HG03520 (cell line): ENCODE measurements at regions not wholly inside any gene's neighbourhood (a gene's known extent, or its start where the extent isn't known, plus 50 kb on each side); places are given as distances from the start of the nearest gene placed in this dataset.
"Not testable (repeated sequence)": the region's sequence is repeated elsewhere in the genome, so short reads cannot be mapped to it uniquely, and the experiment has no call there.

ENCODE experiments used
- ATAC-seq: cut with Tn5 transposase; IDR thresholded peaks from one replicate; pipeline ENCODE4 v1.9.1; 2021; ENCODE audit warnings: mild to moderate bottlenecking, moderate library complexity; ENCODE audit not compliant: unreplicated experiment

DNA sequence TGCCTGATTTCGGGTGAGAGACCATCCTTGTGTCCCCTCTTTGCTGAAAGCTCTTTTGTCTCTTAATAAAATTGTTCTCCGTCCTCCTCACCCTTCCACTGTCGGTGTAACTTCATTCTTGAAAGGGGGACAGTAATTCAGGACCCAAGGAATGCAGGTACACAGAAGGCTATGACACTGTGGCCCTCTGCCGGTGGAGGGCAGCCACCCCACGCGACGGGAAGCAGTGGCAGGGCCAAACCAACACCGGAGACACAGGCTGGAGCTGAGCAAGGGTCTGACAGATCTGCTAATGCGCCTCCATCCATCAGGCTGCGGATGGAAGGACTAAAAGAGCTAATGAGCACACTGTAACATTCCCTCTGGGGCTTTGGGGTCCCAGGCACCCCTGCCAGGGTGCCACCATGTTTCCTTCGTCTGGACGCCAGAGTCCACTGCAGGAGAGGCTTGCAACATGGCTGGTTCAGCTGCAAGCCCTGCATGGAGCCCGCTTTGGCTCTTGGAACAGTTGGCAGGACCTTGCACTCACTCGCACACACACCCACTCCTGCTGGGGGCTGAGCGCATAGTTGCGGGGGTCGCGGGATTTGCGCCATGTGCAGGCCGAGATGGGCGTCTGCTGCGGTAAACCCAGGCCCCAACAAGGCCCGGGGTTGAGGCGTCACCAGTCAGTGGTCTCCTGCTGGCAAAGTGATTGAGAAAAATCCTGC, 544.1 kb upstream of the CDH7 start:
- no peak for ATAC-seq

GRCh38 chr18:65202091-65202490, 548.7 kb upstream of the CDH7 start:
- ATAC-seq: no peak

DNA sequence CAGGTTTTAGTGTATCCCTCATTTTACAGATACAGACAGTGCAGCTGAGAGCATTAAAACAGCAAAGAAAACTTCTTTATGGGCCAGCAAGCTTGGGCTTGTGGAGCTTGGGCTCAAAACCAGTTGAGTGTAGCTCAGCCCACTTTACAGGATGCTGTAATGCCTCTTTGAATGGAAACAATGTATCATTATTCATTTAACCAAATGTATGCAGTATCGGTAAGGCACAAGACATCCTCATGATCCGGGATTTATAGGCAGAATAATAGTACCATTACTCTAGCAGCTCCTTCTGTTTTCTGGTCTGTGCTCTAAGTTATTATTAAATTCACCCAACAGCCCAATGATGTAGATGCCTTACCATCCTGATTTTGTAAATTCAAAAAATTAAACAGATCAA, 575.1 kb upstream of the CDH7 start:
- no peak for ATAC-seq

GRCh38 chr18:65162086-65162485, 588.7 kb upstream of the CDH7 start:
- not testable (repeated sequence) for ATAC-seq

DNA sequence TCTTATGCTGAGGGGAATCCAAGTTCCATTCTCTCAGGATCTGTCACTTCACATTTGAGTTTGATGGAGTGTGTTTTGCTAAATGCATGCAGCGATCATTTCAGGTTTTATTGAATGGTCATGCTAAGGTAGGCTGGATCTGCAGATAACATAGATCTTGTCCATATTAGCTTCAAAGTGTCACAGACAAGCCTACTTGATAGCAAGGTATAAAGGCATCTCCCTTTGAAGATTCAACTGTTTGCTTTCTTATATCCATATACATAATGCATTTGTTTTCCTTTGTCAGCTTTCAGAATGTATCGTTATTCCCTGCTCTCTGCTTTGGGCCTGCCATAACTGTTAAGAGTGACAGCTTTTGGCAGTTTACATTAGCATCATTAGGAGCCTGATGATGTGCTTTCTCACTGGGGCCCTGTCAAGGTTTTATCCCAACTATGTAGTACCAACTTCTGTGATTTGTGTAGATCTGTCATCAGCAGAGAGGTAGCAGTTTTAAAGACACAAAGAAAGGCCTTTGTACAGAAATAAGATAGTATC, 604.3 kb upstream of the CDH7 start:
- ATAC-seq: no peak

- ATAC-seq: no peak
These were observed 605.5 kb upstream of the CDH7 start for GRCh38 chr18:65145312-65145711.

DNA sequence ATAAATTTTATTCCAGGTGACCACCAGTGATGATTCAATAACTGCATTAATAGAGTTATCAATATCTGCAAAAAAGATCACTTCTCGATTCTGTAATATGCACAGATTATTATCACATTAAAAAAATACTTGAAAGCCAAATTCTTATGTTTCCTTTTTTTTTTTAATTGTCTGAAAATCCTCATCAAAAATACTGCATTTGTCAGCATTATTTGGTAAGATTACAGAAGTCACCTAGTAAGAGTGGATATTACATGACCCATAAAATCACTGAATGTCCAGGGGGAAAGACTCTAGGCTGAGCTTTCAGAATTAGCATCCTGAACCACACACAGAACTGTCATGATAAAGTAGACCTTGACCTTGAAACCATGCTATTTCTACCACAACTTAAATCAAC, 617.2 kb upstream of the CDH7 start:
- ATAC-seq: no peak

DNA sequence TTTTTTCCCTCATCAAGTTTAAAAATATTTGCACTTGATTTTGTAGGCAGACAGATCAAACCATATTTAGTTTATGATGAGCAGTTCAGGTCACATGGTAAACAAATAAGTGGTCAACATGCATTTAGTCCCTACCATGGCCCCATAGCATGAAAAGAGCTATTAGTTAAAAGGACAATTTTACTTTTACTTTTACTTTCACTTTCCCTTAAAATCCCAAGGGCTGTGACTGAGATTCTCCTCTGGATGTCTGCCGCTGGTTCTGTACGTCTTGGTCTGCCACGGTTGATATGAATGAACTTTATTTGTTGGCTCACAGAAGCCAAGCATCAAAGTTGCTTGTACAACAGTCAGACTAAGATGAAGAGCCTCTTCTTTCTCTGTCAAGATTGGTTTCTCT, 626.2 kb upstream of the CDH7 start:
- ATAC-seq: no peak

DNA sequence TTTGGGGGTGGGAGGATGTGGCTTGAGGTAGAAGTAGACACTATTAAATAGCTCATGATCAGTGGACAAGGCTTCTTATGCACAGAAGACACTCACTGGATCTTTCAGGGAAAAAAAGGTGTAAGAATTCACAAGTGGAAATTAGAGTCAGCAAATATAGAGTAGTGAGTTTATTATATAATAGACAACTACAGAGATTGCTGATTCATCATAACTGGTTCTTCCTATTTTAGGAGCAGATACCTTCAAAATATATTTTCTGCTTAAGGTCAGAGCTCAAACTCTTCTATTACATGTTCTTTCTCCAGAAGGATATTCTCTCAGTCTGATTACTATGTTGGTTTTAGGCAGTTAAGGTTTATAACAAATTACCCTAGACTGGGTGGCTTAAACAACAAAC, 646.9 kb upstream of the CDH7 start:
- no peak for ATAC-seq

DNA sequence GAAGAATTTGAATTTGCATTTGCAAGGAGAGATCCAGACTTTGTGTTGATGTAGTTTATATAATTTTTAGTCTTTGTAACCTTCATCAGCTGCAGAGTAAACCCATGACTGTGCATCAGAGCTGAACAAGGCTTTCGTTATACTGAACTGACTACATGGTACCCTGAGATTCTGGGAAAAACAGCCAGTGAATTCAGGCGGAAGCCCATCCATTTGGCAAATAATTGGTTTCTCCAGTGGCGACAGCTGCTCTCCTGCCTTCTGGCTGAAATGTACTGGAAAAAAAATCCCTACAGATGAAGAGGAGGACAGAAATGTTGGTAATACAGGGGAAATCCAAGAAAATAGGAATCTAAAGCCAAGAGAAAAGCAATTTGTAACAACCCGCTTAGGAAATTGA, 657.5 kb upstream of the CDH7 start:
- no peak for ATAC-seq

- no peak for ATAC-seq
These were observed 659.0 kb upstream of the CDH7 start for GRCh38 chr18:65091744-65092329.

GRCh38 chr18:65082907-65083306, 667.9 kb upstream of the CDH7 start:
- no peak for ATAC-seq

- no peak for ATAC-seq
These were observed 669.0 kb upstream of the CDH7 start for GRCh38 chr18:65081786-65082185.

GRCh38 chr18:65073060-65073550, 677.7 kb upstream of the CDH7 start:
- ATAC-seq: no peak

DNA sequence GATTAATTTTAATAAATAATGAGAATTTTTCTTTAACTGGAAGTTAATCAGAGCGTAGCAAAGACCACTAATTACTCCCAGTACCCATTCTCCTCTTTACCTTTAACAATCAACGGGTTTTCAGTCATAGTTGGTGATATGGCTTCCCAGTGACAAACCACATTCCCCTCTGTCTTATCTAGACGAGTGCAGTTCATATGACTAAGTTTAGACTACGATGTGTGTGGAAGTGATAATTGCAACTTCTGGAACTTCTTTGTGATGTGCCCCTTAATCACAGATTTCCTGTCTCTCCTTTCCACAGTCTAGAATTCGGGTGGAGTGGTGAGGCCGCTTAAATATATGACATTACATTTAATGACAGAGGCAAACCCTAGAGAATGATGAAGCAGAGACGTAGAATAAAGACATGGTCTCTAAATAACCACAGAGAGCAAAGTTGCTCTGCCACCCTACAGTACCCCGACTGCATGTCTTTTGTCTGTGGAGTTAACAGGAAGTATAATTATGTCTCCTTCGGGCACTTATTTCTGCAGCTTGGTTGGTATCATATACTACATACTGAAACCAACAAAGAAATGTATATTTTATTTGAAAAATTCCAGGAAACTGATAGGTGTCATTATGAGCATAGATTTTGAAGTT, 693.3 kb upstream of the CDH7 start:
- no peak for ATAC-seq

- ATAC-seq: no peak
These were observed 694.2 kb upstream of the CDH7 start for GRCh38 chr18:65056575-65056974.

DNA sequence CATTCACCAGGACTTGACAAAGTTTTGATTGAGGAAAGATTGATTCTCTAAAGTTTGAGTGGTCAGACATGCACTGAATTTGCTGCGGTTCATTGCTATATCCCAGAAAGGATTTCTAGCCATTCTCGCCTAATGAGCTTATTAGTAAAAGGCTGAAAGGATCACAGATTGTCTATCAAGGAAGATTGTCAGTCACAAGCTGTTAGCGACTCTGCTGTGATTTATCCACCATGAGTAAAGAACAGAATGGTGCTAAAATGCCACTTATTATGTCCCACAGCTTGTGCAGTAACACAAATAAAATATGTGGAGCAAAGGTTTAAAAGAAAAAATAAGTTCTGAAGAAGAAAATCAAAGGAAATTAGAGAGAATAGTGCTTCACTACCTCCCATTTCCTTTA, 701.2 kb upstream of the CDH7 start:
- no peak for ATAC-seq

DNA sequence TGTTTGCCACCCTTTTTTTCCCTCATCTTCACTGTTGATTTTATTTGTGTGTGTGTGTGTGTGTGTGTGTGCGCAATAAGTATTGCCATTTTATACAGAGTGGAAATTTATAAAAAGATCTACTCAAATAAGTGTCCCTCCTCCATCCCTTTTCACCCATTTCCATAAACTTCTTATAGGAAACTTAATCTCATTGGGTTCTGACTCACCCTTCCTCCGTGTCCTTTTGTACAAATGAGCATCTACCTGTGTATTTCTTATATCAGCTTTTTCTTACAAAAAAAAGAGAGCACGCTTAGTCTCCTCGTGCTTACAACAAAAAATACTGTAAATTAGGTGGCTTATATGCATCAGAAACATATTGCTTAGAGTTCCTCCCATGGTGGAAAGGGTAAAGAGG, 711.2 kb upstream of the CDH7 start:
- ATAC-seq: no peak

- no peak for ATAC-seq
These were observed 715.1 kb upstream of the CDH7 start for GRCh38 chr18:65035701-65036100.

GRCh38 chr18:65025756-65026155, 725.1 kb upstream of the CDH7 start:
- no peak for ATAC-seq

DNA sequence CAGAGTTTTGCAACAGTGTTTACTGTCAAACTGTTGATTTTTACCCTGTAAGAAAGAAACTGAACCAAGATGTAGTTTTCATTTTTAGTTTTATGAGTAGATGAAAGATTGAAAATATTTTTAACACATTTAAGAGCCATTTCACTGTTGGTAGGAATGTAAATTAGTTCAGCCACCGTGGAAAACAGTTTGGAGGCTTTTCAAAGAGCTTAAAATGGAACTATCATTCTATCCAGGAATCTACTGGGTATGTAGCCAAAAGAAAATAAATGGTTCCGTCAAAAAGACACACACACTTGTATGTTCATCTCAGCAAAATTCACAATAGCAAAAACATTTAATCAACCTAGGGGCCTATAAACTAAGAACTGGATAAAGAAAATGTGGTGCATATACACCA, 729.8 kb upstream of the CDH7 start:
- ATAC-seq: no peak

DNA sequence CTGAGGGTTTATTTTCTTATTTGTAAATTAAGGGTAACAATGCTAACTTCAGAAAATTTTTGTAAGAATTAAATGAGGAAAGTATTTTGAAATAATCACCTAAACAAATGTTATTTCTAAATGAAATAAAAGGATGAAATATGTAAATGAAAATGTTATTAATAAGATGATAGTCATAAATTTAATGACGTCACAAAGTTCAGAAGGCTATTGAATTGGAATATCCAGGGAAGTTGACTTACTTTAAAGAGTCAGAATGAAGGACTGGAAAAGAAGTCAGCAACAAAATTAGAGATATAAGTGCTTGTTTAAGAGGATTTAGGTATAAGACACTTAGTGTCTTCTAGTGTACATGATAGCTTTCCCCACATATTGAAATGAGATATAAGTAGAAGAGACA, 732.6 kb upstream of the CDH7 start:
- no peak for ATAC-seq
